ENCODE measurements at regions not wholly inside any gene's neighbourhood (a gene's known extent, or its start where the extent isn't known, plus 50 kb on each side); places are given as distances from the start of the nearest gene placed in this dataset.

- DNase-seq = no peak
Observed at GRCh38 chr21:25375675-25376074, 231.6 kb downstream of the MRPL39 start.

GRCh38 chr21:25373126-25374082, 233.9 kb downstream of the MRPL39 start:
- DNase-seq = no peak

- no peak for DNase-seq
Observed at GRCh38 chr21:25371841-25372425, 235.3 kb downstream of the MRPL39 start.

- no peak for DNase-seq
Observed at GRCh38 chr21:25370311-25370744, 237.0 kb downstream of the MRPL39 start.

- DNase-seq = no peak
Observed at GRCh38 chr21:25369524-25370300, 237.6 kb downstream of the MRPL39 start.

GRCh38 chr21:25368531-25368930, 238.8 kb downstream of the MRPL39 start:
- DNase-seq = no peak

GRCh38 chr21:25366116-25366515, 241.2 kb downstream of the MRPL39 start:
- DNase-seq = no peak

- DNase-seq = no peak
Observed at GRCh38 chr21:25362375-25363267, 244.7 kb downstream of the MRPL39 start.

GRCh38 chr21:25361765-25362164, 245.5 kb downstream of the MRPL39 start:
- DNase-seq = no peak

GRCh38 chr21:25361097-25361496, 246.2 kb downstream of the MRPL39 start:
- DNase-seq = no peak

GRCh38 chr21:25360593-25360992, 246.7 kb downstream of the MRPL39 start:
- DNase-seq = no peak

- DNase-seq = no peak
Observed at GRCh38 chr21:25359724-25360123, 247.6 kb downstream of the MRPL39 start.

GRCh38 chr21:25350056-25350455, 257.2 kb downstream of the MRPL39 start:
- no peak for DNase-seq

GRCh38 chr21:25343774-25344545, 263.3 kb downstream of the MRPL39 start:
- no peak for DNase-seq

- no peak for DNase-seq
Observed at GRCh38 chr21:25342816-25343215, 264.5 kb downstream of the MRPL39 start.

- no peak for DNase-seq
Observed at GRCh38 chr21:25341981-25342380, 265.3 kb downstream of the MRPL39 start.

- no peak for DNase-seq
Observed at GRCh38 chr21:25338415-25338814, 268.9 kb downstream of the MRPL39 start.

- no peak for DNase-seq
Observed at GRCh38 chr21:25334046-25334730, 273.1 kb downstream of the MRPL39 start.

- no peak for DNase-seq
Observed at GRCh38 chr21:25331286-25331685, 276.0 kb downstream of the MRPL39 start.

GRCh38 chr21:25330266-25330665, 277.0 kb downstream of the MRPL39 start:
- DNase-seq = no peak

All from muscle of arm (tissue), 1 donor.